GM12873 (cell line): ENCODE measurements at regions not wholly inside any gene's neighbourhood (a gene's known extent, or its start where the extent isn't known, plus 50 kb on each side); places are given as distances from the start of the nearest gene placed in this dataset.

Experiments used
- TF ChIP-seq, protein P1 (sequence below): IDR thresholded peaks from 2 replicates; pipeline ENCODE4 v1.5.1; 2012; ENCODE audit warnings: low read depth, mild to moderate bottlenecking, moderate library complexity, low read length, control low read depth; ENCODE audit not compliant: insufficient read depth; ENCODE audit errors: missing control alignments

- TF ChIP-seq, protein P1, sequence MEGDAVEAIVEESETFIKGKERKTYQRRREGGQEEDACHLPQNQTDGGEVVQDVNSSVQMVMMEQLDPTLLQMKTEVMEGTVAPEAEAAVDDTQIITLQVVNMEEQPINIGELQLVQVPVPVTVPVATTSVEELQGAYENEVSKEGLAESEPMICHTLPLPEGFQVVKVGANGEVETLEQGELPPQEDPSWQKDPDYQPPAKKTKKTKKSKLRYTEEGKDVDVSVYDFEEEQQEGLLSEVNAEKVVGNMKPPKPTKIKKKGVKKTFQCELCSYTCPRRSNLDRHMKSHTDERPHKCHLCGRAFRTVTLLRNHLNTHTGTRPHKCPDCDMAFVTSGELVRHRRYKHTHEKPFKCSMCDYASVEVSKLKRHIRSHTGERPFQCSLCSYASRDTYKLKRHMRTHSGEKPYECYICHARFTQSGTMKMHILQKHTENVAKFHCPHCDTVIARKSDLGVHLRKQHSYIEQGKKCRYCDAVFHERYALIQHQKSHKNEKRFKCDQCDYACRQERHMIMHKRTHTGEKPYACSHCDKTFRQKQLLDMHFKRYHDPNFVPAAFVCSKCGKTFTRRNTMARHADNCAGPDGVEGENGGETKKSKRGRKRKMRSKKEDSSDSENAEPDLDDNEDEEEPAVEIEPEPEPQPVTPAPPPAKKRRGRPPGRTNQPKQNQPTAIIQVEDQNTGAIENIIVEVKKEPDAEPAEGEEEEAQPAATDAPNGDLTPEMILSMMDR, result no peak
Observed at GRCh38 chr3:72210261-72210660, 425.3 kb upstream of the PROK2 start.

GRCh38 chr3:72205297-72205826 lies 420.4 kb upstream of the PROK2 start:
- TF ChIP-seq, protein P1, result no peak

DNA sequence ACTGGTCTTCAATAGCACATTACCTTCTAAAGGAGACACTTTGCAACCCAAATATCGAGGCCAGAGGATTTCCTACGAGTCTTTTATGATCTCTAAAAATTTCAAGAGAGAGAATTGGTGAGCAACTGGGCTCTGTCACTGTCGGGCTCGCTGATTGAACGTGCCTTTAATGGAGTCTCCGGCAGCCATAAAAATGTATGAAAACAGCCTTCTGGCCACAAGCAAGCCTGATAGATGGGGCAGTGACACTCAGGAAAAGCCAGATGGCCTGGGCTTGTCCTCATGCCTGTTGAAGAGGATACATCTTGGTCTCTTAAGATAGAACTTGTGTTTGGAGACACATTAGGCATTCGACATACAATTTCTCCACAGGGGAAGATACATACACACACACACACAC lies 419.5 kb upstream of the PROK2 start:
- TF ChIP-seq, protein P1, result no peak

DNA sequence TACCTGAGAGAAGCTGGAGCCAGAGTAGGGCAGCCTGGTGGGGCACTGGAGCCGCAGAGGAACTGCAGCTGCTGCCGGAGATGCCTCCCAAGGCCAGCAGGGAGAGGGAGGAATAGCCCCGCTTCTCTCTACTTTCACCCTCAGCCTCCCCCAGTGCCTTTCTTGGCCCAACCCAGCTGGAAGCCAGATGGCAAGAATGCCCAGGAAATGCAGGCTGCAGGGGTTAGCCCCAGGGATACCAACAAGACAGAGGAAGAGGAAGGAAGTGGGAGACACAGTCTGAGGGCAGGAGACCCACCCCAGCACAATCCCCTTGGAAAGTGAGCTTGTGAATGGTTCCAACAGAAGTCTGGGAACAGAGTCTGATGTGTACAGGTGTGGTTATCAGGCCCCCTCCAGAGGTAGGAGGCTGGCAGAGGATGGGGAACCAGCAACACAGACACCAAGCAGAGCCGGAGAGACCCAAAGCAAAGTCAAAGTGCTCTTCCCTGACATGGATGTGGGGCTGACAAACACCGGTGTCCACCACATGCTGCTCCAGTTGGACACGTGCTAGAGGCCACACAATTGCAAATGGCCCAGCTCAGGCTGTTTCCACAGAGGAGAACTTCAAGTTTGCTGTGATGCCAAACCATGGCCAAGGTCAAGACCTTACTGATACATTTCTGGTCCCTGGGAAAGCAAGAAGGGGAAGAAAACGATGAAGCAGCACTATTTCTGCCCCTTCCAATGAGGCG lies 418.8 kb upstream of the PROK2 start:
- TF ChIP-seq, protein P1, result no peak

- TF ChIP-seq, protein P1, result no peak
Observed at GRCh38 chr3:72203105-72203504, 418.2 kb upstream of the PROK2 start.

GRCh38 chr3:72200332-72200731 lies 415.4 kb upstream of the PROK2 start:
- TF ChIP-seq, protein P1, result no peak

DNA sequence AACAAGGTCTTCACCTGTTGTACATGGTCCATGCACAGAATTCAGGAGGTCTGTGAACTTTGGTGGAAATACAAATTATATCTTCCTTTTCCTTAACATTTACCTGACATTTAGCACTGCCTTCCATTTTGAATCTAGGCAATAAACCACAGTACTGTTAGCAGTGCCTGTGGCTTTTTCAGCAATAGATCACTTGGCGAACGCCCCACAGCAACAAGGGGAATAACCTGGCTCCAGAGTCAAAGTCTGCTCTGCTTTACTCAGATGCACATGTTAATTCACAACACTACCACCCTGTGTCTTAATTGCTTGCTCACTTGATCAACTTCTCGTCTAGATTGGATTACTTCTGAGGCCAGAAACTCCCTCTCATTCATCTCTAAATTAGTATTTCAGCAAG lies 414.6 kb upstream of the PROK2 start:
- TF ChIP-seq, protein P1, result no peak
